ENCODE measurements at regions not wholly inside any gene's neighbourhood (a gene's known extent, or its start where the extent isn't known, plus 50 kb on each side); places are given as distances from the start of the nearest gene placed in this dataset.

DNA sequence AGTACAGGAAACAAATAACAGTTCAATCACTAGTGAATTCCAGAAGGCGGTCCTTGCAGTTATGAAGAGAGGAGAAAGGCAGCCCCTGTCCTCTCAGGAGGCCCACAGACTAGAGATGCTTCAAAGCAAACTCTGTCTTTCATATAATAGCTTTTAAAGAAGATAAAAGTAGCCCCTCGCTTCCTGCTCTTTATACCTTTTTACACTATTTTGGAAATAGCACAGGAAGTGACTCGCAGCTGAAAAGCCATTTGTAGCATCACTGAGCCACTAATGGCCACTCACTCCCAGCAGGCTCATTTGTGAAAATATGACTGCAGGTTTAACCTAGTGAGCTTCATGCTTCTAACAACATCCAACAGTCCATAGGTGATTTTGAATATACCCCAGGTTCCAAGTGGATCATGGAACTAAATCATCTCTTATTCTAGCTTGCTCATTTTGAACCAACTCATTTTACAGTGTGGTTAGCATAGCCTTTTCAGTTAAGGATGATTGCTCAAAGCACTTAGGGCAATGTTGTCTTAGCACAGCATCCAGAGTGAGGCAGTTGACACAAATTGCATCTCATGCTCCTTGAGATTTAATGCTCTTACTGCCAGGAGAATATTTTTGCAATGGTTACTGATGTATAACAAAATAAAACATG is 136.0 kb upstream of the NRSN1 start:
- H3K18ac ChIP-seq (ENCODE audit: low read depth, low read length) = no peak overlapping the region
- ATAC-seq (ENCODE audit: low read depth) = no peak
- H3K4me1 ChIP-seq (ENCODE audit: control insufficient read depth, insufficient read depth, low read length) = no peaks in the 10 kb centered on the region
- H2AFZ ChIP-seq (replicated peaks; ENCODE audit: low read length, poor library complexity) = no peak overlapping the region
- no CpG with 5 or more reads among the region's 3 CpGs for WGBS, 2 experiments (ENCODE audit: extremely low coverage in 2 of 2, insufficient read length in 1 of 2)
- H2AK5ac ChIP-seq (ENCODE audit: low read depth, low read length) = no peak overlapping the region
- H3K14ac ChIP-seq (replicated peaks; ENCODE audit: low read depth, low read length) = no peak overlapping the region
- no peak for DNase-seq
- H3K27me3 ChIP-seq (ENCODE audit: control insufficient read depth, insufficient read depth, low read length) = no peaks in the 10 kb centered on the region
- dilution Hi-C loops (cut with HindIII; ENCODE audit: low sequenced_read_pairs, unreplicated experiment) = no loop called here
- H3K9me3 ChIP-seq (ENCODE audit: control insufficient read depth, insufficient read depth, low read length) = peaks cover 4% of the 10 kb centered on the region
- H3K9ac ChIP-seq (ENCODE audit: low read depth, low read length) = no peak overlapping the region
- H2BK120ac ChIP-seq (ENCODE audit: low read depth, low read length) = no peak overlapping the region
- no peak overlapping the region for H3K27ac ChIP-seq (ENCODE audit: insufficient read depth, low read length)
- H4K8ac ChIP-seq (ENCODE audit: low read depth in 2 of 2, low read length in 2 of 2) = no peak overlapping the region
- intact Hi-C loops (cut with micrococcal nuclease) = no loop called here
- no peak overlapping the region for H3K23ac ChIP-seq (ENCODE audit: low read depth, low read length)
- no peaks in the 10 kb centered on the region for H3K36me3 ChIP-seq (ENCODE audit: control insufficient read depth, insufficient read depth, low read length)
- ChIA-PET CTCF (no interaction called here), POLR2A (ENCODE audit: unreplicated experiment) (no interaction called here)
- no peak overlapping the region for H3K4me2 ChIP-seq (ENCODE audit: low read depth, low read length)
- no peak overlapping the region for H3K56ac ChIP-seq (ENCODE audit: extremely low read depth, insufficient read depth, low read length)
- H3K4me3 ChIP-seq (ENCODE audit: insufficient read depth, low read depth, low read length) = no peak overlapping the region
- no peak overlapping the region for H2BK20ac ChIP-seq (ENCODE audit: low read depth, low read length)
- no peak overlapping the region for H2BK15ac ChIP-seq (ENCODE audit: low read depth, low read length)
- H3K4ac ChIP-seq (ENCODE audit: low read depth, low read length) = no peak overlapping the region
- no peak overlapping the region for H4K91ac ChIP-seq (ENCODE audit: insufficient read depth, low read depth, low read length)
- no peaks in the 10 kb centered on the region for H3K79me1 ChIP-seq (ENCODE audit: low read depth in 1 of 2, low read length in 2 of 2)
- H4K5ac ChIP-seq (ENCODE audit: low read depth, low read length) = no peak overlapping the region
- H2AK9ac ChIP-seq (replicated peaks; ENCODE audit: low read depth, low read length, poor library complexity) = no peak overlapping the region
- H4K20me1 ChIP-seq (ENCODE audit: insufficient read depth, low read length) = no peaks in the 10 kb centered on the region
- no peak for TF ChIP-seq CEBPB (IDR thresholded peaks at IDR 0.05; ENCODE audit: low read depth, low read length)
- TF ChIP-seq MXI1 (IDR thresholded peaks at IDR 0.05; ENCODE audit: borderline replicate concordance, low read depth, low read length) = no peak
- no peak for TF ChIP-seq RAD21 (IDR thresholded peaks at IDR 0.05; ENCODE audit: low read length)
- TF ChIP-seq, protein P1, sequence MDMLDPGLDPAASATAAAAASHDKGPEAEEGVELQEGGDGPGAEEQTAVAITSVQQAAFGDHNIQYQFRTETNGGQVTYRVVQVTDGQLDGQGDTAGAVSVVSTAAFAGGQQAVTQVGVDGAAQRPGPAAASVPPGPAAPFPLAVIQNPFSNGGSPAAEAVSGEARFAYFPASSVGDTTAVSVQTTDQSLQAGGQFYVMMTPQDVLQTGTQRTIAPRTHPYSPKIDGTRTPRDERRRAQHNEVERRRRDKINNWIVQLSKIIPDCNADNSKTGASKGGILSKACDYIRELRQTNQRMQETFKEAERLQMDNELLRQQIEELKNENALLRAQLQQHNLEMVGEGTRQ (IDR thresholded peaks at IDR 0.05; ENCODE audit: low read depth, low read length) = no peak
- BruUV-seq (replicated peaks) = no TSS peak
- no peak overlapping the region for H2BK5ac ChIP-seq (ENCODE audit: low read depth, low read length, poor library complexity, severe bottlenecking)
- in situ Hi-C loops (cut with MboI; ENCODE audit: low sequenced_read_pairs) = no loop called here
- no peaks in the 10 kb centered on the region for H3K9me1 ChIP-seq (ENCODE audit: insufficient read depth, low read length)
